ENCODE measurements at regions not wholly inside any gene's neighbourhood (a gene's known extent, or its start where the extent isn't known, plus 50 kb on each side); places are given as distances from the start of the nearest gene placed in this dataset.

- ChIA-PET CTCF (interaction anchor here (1.6 kb wide), 1 partner anchor 14 kb away, joined by 5 read pairs; no protein-coding TSS in a partner anchor), POLR2A (interaction anchor here (0.7 kb wide), 1 partner anchor 1187 kb away, joined by 3 read pairs; no protein-coding TSS in a partner anchor)
- DNase-seq (ENCODE audit: low read depth, low spot score): no peak
- TF ChIP-seq CTCF (IDR thresholded peaks at IDR 0.05; ENCODE audit: low read depth, low read length): no peak
- Histone ChIP-seq H3K27me3 (ENCODE audit: control insufficient read depth, insufficient read depth, low read length) (no peaks in the 10 kb centered on the region), H3K9me3 (ENCODE audit: control insufficient read depth, insufficient read depth, low read length) (no peaks in the 10 kb centered on the region), H3K27ac (ENCODE audit: low read depth, low read length) (no peak overlapping the region), H3K4me3 (ENCODE audit: low read depth, low read length) (no peak overlapping the region)
Measured at GRCh38 chr21:27817074-27817473, 850.2 kb upstream of the ADAMTS5 start.

GRCh38 chr21:27816301-27816700 lies 849.4 kb upstream of the ADAMTS5 start:
- ChIA-PET POLR2A (no interaction called here), CTCF (interaction anchor here (1.6 kb wide), 1 partner anchor 13 kb away, joined by 5 read pairs; no protein-coding TSS in a partner anchor)
- no peaks in the 10 kb centered on the region for H3K9me3 ChIP-seq (ENCODE audit: control insufficient read depth, insufficient read depth, low read length)
- DNase-seq (ENCODE audit: low read depth, low spot score): no peak
- H3K27ac ChIP-seq (ENCODE audit: low read depth, low read length): no peak overlapping the region
- H3K27me3 ChIP-seq (ENCODE audit: control insufficient read depth, insufficient read depth, low read length): no peaks in the 10 kb centered on the region
- no peak for TF ChIP-seq CTCF (IDR thresholded peaks at IDR 0.05; ENCODE audit: low read depth, low read length)
- no peak overlapping the region for H3K4me3 ChIP-seq (ENCODE audit: low read depth, low read length)

- Histone ChIP-seq H3K27me3 (ENCODE audit: control insufficient read depth, insufficient read depth, low read length) (no peaks in the 10 kb centered on the region), H3K27ac (ENCODE audit: low read depth, low read length) (no peak overlapping the region), H3K9me3 (ENCODE audit: control insufficient read depth, insufficient read depth, low read length) (0 out of 2 replicates have a peak, but pooled peaks cover 2% of the 10 kb centered on the region), H3K4me3 (ENCODE audit: low read depth, low read length) (no peak overlapping the region)
- CTCF ChIA-PET: no interaction called here
- DNase-seq (ENCODE audit: low read depth, low spot score): no peak
- TF ChIP-seq CTCF (IDR thresholded peaks at IDR 0.05; ENCODE audit: low read depth, low read length): no peak
- POLR2A ChIA-PET: interaction anchor here (0.6 kb wide), 1 partner anchor 9 kb away, joined by 4 read pairs; no protein-coding TSS in a partner anchor
Measured at GRCh38 chr21:27814226-27814625, 847.3 kb upstream of the ADAMTS5 start.

- ChIA-PET CTCF (no interaction called here), POLR2A (no interaction called here)
- no peaks in the 10 kb centered on the region for H3K27me3 ChIP-seq (ENCODE audit: control insufficient read depth, insufficient read depth, low read length)
- DNase-seq (ENCODE audit: low read depth, low spot score): no peak
- H3K9me3 ChIP-seq (ENCODE audit: control insufficient read depth, insufficient read depth, low read length): 0 out of 2 replicates have a peak, but pooled peaks cover 2% of the 10 kb centered on the region
- TF ChIP-seq CTCF (IDR thresholded peaks at IDR 0.05; ENCODE audit: low read depth, low read length): no peak
- no peak overlapping the region for H3K27ac ChIP-seq (ENCODE audit: low read depth, low read length)
- H3K4me3 ChIP-seq (ENCODE audit: low read depth, low read length): no peak overlapping the region
Measured at GRCh38 chr21:27813750-27814149, 846.9 kb upstream of the ADAMTS5 start.

- no peak for DNase-seq (ENCODE audit: low read depth, low spot score)
- ChIA-PET CTCF (interaction anchor here (1.6 kb wide), 1 partner anchor 11 kb away, joined by 12 read pairs; no protein-coding TSS in a partner anchor), POLR2A (no interaction called here)
- no peaks in the 10 kb centered on the region for H3K27me3 ChIP-seq (ENCODE audit: control insufficient read depth, insufficient read depth, low read length)
- TF ChIP-seq CTCF (IDR thresholded peaks at IDR 0.05; ENCODE audit: low read depth, low read length): no peak
- H3K9me3 ChIP-seq (ENCODE audit: control insufficient read depth, insufficient read depth, low read length): 0 out of 2 replicates have a peak, but pooled peaks cover 2% of the 10 kb centered on the region
- H3K27ac ChIP-seq (ENCODE audit: low read depth, low read length): no peak overlapping the region
- H3K4me3 ChIP-seq (ENCODE audit: low read depth, low read length): no peak overlapping the region
Measured at GRCh38 chr21:27813344-27813743, 846.5 kb upstream of the ADAMTS5 start.
